ENCODE measurements at regions not wholly inside any gene's neighbourhood (a gene's known extent, or its start where the extent isn't known, plus 50 kb on each side); places are given as distances from the start of the nearest gene placed in this dataset.

DNA sequence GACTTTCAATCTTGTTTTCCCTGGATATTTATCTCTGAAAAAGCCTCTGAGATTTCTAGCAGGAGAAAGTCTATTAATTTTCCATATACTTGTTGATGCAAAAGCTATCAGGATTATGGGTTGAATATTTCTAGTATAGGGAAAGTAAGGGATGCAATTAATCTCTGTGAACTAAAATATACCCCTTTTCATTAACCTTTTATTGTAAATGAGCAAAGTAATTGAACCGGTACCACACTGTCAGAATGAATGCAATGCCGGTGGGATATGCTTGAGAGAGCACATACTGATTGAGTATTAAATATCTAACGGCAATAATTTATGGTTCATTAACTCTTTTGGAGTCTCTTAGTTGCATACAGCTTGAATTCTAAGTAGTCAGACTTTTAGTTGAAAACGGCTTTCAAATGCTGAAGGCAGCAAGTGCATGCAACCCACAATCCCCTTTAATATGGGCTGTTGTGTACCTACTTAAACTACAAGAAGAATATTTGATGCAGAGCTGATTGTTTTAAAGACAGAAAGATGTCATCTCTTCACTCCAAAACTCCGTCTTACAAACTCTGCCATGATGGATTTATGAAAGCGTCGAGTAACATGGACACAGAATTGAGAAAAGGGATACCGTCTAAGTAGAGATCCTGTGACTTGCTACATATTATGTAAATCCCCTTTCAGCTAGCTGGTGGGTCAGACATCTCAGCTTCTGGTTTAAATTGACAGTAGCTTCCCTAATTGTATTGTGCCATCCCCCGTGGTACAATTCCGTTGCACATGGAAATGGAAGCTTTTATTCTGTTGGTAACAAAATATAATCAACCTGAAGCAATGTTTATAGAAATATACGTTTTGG lies 141.3 kb upstream of the CDH8 start:
- DNase-seq (ENCODE audit: extremely low spot score, unreplicated experiment), result no peak
- no peak overlapping the region for H3K27ac Mint-ChIP-seq (ENCODE audit: unreplicated experiment)
- TF ChIP-seq, protein P1, sequence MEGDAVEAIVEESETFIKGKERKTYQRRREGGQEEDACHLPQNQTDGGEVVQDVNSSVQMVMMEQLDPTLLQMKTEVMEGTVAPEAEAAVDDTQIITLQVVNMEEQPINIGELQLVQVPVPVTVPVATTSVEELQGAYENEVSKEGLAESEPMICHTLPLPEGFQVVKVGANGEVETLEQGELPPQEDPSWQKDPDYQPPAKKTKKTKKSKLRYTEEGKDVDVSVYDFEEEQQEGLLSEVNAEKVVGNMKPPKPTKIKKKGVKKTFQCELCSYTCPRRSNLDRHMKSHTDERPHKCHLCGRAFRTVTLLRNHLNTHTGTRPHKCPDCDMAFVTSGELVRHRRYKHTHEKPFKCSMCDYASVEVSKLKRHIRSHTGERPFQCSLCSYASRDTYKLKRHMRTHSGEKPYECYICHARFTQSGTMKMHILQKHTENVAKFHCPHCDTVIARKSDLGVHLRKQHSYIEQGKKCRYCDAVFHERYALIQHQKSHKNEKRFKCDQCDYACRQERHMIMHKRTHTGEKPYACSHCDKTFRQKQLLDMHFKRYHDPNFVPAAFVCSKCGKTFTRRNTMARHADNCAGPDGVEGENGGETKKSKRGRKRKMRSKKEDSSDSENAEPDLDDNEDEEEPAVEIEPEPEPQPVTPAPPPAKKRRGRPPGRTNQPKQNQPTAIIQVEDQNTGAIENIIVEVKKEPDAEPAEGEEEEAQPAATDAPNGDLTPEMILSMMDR (IDR thresholded peaks at IDR 0.05), result no peak
- no peaks in the 10 kb centered on the region for H3K36me3 Mint-ChIP-seq (ENCODE audit: unreplicated experiment)
- H3K4me1 Mint-ChIP-seq (ENCODE audit: unreplicated experiment), result no peaks in the 10 kb centered on the region
- H3K9me3 Mint-ChIP-seq (ENCODE audit: unreplicated experiment), result no peaks in the 10 kb centered on the region
- H3K4me3 Mint-ChIP-seq (ENCODE audit: unreplicated experiment), result no peak overlapping the region
- no peaks in the 10 kb centered on the region for H3K27me3 Mint-ChIP-seq (ENCODE audit: unreplicated experiment)

DNA sequence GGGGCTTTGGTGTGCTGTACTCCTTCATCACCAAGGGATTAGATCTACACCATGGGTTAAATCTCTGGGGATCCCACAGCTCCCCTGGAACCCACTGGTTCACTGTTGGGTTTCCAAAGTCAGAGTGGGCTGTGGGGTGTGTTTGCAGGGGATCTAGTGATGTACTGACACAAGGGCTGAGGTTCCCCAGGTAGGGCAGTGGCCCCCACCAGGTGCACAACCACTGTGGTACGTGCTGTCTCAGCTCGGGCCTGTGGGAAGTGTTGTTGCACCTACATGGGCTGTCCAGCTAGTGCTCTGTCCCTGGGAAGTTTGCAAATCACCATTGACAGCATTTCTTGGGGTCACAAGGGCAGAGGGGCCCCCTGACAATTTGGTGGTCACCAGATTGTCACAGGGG lies 134.4 kb upstream of the CDH8 start:
- H3K4me1 Mint-ChIP-seq (ENCODE audit: unreplicated experiment), result no peaks in the 10 kb centered on the region
- no peaks in the 10 kb centered on the region for H3K36me3 Mint-ChIP-seq (ENCODE audit: unreplicated experiment)
- no peaks in the 10 kb centered on the region for H3K27me3 Mint-ChIP-seq (ENCODE audit: unreplicated experiment)

DNA sequence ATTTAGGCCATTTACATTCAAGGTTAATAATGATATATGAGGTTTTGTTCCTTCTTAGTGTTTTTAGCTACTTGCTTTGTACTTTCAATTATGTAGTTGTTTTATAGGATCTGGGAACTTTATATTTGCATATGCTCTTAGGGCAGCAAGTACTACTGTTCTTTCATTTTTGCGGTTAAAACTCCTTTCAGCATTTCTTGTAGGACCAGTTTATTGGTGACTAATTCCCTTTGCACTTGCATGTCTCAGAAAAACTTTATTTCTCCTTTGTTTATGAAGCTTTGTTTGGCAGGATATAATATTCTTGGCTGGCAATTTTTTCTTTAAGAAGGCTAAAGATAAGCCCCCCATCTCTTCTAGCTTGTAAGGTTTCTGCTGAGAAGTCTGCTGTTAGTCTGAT lies 131.3 kb upstream of the CDH8 start:
- Mint-ChIP-seq H3K4me3 (ENCODE audit: unreplicated experiment) (no peak overlapping the region), H3K4me1 (ENCODE audit: unreplicated experiment) (no peaks in the 10 kb centered on the region), H3K27me3 (ENCODE audit: unreplicated experiment) (no peaks in the 10 kb centered on the region), H3K27ac (ENCODE audit: unreplicated experiment) (no peak overlapping the region), H3K9me3 (ENCODE audit: unreplicated experiment) (peaks cover 6% of the 10 kb centered on the region), H3K36me3 (ENCODE audit: unreplicated experiment) (no peaks in the 10 kb centered on the region)
- TF ChIP-seq, protein P1 (IDR thresholded peaks at IDR 0.05), result no peak
- no peak for DNase-seq (ENCODE audit: extremely low spot score, unreplicated experiment)

More for the DNA sequence above, 134.4 kb upstream of the CDH8 start:
- TF ChIP-seq, protein P1 (IDR thresholded peaks at IDR 0.05), result no peak
- H3K4me3 Mint-ChIP-seq (ENCODE audit: unreplicated experiment), result no peak overlapping the region
- DNase-seq (ENCODE audit: extremely low spot score, unreplicated experiment), result no peak
- no peaks in the 10 kb centered on the region for H3K9me3 Mint-ChIP-seq (ENCODE audit: unreplicated experiment)
- H3K27ac Mint-ChIP-seq (ENCODE audit: unreplicated experiment), result no peak overlapping the region

DNA sequence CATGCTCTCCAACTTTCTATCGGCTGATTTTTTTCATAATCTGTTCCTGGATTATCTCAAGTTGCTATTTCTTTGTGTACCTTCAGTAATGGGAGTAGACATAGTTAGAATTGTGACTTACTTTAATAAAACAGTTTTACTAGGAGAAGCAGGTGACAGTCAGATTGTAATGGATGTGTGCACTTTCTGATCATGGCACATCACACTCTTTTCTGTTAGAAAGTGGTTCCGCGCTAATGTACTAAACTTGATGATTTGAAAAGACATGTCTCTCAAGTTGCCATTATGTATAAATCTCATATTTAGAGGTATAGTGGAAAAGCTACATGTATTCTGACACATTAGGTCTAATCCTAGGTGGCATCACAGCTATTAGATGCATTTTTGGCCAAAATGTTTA lies 121.3 kb upstream of the CDH8 start:
- no peak overlapping the region for H3K27ac Mint-ChIP-seq (ENCODE audit: unreplicated experiment)
- H3K36me3 Mint-ChIP-seq (ENCODE audit: unreplicated experiment), result no peaks in the 10 kb centered on the region
- no peaks in the 10 kb centered on the region for H3K4me1 Mint-ChIP-seq (ENCODE audit: unreplicated experiment)
- DNase-seq (ENCODE audit: extremely low spot score, unreplicated experiment), result no peak
- peaks cover 2% of the 10 kb centered on the region for H3K9me3 Mint-ChIP-seq (ENCODE audit: unreplicated experiment)
- H3K27me3 Mint-ChIP-seq (ENCODE audit: unreplicated experiment), result peaks cover 3% of the 10 kb centered on the region
- TF ChIP-seq, protein P1 (IDR thresholded peaks at IDR 0.05), result no peak
- no peak overlapping the region for H3K4me3 Mint-ChIP-seq (ENCODE audit: unreplicated experiment)

DNA sequence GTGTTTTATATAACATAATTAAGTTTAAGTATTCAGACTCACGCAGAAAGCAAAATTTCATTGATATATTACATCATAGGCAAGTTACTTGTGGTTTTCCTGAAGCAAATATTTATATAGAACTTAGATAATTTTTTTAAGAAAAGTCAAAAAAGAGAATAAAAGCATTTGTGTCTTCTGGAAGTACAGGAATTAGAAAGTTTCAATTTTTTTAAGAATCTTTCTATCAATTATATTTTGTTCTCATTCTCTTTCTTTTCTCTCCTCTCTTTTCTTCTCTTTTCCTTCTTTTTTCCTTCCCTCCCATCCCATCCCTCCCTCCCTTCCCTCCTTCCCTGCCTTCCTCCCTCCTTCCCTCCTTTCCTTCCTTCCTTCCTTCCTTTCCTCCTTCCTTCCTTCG lies 120.7 kb upstream of the CDH8 start:
- no peaks in the 10 kb centered on the region for H3K4me1 Mint-ChIP-seq (ENCODE audit: unreplicated experiment)
- no peaks in the 10 kb centered on the region for H3K9me3 Mint-ChIP-seq (ENCODE audit: unreplicated experiment)
- no peaks in the 10 kb centered on the region for H3K36me3 Mint-ChIP-seq (ENCODE audit: unreplicated experiment)
- H3K27me3 Mint-ChIP-seq (ENCODE audit: unreplicated experiment), result peaks cover 3% of the 10 kb centered on the region
- no peak overlapping the region for H3K27ac Mint-ChIP-seq (ENCODE audit: unreplicated experiment)
- DNase-seq (ENCODE audit: extremely low spot score, unreplicated experiment), result no peak
- TF ChIP-seq, protein P1 (IDR thresholded peaks at IDR 0.05), result no peak
- no peak overlapping the region for H3K4me3 Mint-ChIP-seq (ENCODE audit: unreplicated experiment)
